HG02852 (cell line): ENCODE measurements at regions not wholly inside any gene's neighbourhood (a gene's known extent, or its start where the extent isn't known, plus 50 kb on each side); places are given as distances from the start of the nearest gene placed in this dataset.
"Not testable (repeated sequence)": the region's sequence is repeated elsewhere in the genome, so short reads cannot be mapped to it uniquely, and the experiment has no call there.

Experiments
- ATAC-seq: cut with Tn5 transposase; IDR thresholded peaks from one replicate; pipeline ENCODE4 v1.9.1; 2021; ENCODE audit warnings: mild to moderate bottlenecking, moderate library complexity; ENCODE audit not compliant: unreplicated experiment

DNA sequence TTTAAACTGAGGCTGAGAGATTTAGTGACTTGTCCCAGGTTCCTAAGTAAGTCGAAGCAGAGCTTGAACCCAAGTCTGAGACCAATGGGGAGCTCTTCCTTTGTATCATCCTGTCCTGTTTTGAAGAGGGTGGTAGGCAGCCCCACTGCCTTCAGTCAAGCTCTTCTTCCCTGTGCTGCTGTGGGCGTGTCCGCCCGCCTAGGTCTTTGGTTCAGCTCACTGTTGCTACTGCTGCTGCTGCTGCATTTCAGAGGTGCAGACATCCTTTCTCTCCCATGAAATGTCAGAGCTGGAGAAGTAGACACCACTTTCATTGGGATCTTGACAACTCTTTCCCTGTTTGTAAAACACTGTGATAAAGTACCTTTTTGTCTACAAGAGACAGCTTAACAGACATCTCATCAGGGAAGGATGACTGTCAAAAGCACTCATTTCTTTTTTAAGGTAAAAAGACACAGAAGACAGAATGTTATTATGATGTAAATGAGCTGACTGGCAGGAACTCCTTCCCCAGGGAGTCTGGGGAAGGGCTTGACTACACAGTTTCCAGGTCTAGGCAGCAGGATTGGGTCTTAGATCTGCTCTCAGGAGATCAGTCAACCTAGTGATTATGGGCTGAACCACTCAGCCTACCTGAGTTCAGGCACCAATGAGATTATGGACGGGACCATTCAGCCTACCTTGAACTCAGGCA, 91.7 kb upstream of the TRIB2 start:
- ATAC-seq: no peak

GRCh38 chr2:12628541-12628940, 88.2 kb upstream of the TRIB2 start:
- ATAC-seq: not testable (repeated sequence)

DNA sequence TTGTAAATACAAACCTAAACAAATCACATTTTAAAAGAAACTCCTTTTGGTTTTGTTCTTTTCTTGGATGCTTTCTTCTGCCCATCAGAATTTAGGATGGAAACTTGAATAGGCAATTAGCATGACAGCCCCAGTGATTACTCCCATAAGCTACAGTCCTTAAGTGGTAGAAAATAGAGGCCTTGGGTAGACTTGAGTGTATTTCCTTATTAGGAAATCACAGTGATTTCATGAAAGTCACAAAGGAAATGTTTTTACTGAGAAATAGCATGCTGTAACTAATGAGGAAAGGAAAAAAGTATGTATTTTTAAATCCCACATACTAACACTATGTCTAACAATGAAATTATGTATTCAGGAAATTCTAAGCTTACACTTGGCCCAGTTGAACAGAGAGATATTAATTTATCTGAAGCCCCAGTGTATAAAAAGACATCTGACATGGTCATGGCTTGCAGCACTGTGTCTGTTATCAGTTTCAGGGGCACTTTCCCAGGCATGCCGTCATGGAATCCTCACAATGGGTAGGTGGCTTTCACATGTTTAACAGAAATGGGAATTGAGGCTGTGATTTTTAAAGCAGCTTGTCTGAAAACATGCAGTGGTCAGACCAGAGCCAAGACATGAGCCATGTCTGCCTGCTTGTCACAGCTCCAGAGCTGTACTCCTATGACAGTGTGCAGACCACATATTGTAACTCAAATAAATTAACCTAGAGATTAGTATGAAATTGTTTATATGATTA, 79.7 kb upstream of the TRIB2 start:
- ATAC-seq: no peak

DNA sequence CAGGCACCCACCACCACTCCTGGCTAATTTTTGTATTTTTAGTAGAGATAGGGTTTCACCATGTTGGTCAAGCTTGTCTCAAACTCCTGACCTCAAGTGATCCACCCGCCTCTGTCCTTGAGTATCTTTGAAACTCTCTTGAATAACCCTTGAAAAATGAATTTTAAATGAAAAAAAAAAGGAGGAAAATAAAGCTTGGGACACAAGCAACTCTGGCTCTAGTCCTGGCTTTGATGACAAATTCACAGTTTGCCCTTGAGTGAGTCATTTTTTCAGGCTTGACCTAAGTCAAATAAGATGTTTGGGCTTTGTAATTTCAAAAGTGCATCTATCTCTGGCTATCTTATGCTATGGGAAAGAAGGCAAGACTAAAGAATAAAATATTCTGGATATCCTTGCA, 79.0 kb upstream of the TRIB2 start:
- no peak for ATAC-seq

DNA sequence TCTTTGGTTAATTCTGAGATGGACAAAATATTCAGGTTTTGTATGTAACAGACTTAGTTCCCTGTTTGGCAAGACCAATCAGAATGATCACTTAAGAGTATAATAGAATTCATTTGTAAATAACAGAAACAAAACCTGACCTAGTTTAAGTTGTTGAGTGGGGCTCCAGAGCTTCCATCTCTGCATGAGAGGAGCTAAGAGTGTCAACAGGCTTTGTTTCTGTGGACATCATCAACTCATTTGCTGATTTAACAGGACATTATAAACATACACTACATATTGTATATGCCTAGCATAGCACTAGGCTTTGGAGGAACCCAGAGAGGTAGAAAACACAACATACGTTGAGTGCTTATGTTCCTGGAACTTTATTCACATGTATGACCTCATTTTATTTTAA, 75.3 kb upstream of the TRIB2 start:
- no peak for ATAC-seq

DNA sequence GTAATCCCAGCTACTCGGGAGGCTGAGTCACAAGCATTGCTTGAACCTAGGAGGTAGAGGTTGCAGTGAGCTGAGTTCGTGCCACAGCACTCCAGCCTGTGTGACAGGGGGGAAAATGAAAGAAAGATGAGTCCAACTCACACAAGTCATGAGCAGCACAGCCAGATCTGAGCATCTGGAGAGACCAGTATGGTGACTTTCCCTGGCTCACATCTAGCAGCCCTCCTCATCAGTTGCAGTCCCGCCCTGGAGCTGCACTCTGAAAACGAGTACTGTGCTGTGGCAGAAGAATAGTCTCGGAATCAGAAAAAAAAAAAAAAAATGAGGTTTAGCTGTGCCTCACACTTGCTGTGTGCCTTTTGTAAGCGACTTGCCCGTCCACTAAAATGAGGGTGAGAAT, 74.4 kb upstream of the TRIB2 start:
- no peak for ATAC-seq

- ATAC-seq: no peak
These were observed 73.9 kb upstream of the TRIB2 start for GRCh38 chr2:12642859-12643258.

GRCh38 chr2:12649602-12650400, 66.9 kb upstream of the TRIB2 start:
- ATAC-seq: no peak

- ATAC-seq: no peak
These were observed 65.1 kb upstream of the TRIB2 start for GRCh38 chr2:12651641-12652040.

- no peak for ATAC-seq
These were observed 64.0 kb upstream of the TRIB2 start for GRCh38 chr2:12652723-12653122.

- no peak for ATAC-seq
These were observed 59.2 kb upstream of the TRIB2 start for GRCh38 chr2:12657560-12657959.

DNA sequence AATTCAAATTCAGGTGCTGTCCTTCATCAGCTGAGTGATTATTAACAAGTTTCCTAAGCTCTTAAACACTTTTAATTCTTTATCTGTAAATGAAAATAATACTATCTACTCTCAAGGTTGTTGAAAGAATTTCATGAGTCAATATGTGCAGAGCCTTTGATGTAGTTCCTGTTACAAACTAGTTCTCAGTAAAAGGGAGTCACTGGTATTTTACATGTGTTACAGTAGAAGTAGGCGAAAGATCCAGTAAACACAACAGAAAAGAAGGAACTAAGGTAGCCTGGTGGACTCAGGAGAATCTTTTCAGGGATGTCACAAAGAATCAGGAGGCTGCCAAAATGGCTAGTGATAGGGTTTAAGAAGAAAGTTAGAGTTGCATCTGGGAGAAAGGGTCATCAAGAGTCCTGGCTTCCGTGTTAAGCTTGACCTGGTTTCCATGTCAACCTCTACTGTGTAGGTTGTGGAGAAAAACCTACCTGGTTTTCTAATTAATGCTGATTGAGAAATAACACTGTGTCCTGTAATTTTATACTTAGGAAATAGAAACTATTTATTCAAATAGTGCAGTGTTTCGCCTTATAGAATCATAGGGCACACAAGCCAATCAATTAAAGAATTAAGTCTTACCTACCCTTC, 58.3 kb upstream of the TRIB2 start:
- no peak for ATAC-seq

DNA sequence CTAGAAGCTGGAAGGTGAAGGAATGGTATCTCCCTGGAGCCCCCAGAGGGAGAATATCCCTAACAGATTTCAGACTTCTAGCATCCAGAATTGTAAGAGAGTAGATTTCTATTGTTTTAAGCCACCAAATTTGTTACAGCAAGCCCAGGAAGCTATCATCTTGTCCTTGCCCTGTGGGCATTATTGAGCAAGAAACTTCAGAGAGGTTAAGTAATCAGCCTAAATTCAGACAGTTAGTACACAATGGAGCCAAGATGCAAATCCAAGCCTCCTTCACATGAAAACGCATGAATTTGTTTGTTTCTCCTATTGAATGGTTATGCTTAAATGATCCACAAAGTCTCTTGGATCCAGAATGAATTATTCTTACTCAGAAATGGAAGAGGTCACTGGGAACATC, 55.2 kb upstream of the TRIB2 start:
- no peak for ATAC-seq

GRCh38 chr2:12663306-12664037, 53.3 kb upstream of the TRIB2 start:
- ATAC-seq: no peak

GRCh38 chr2:12665334-12665733, 51.4 kb upstream of the TRIB2 start:
- no peak for ATAC-seq

DNA sequence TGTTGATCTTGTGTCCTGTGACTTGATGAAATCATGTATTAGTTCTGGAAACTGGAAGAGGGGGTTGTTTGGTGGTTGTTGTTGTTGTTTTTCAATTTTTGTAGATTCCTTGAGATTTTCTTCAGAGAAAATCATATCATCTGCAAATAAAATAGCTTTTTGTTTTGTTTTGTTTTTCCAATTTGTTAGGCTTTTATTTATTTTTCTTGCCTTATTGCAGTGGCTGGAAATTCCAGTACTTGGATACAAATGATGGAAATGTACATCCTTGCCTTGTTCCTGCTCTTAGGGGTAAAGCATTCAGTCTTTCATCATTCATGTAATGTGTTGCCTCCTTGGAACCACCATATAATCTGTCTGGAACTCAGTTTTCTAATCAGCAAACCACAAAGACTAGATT, 50.3 kb upstream of the TRIB2 start:
- ATAC-seq: no peak
